Prostate gland (tissue), 2 donors: ENCODE measurements at regions not wholly inside any gene's neighbourhood (a gene's known extent, or its start where the extent isn't known, plus 50 kb on each side); places are given as distances from the start of the nearest gene placed in this dataset.
"Not testable (repeated sequence)": the region's sequence is repeated elsewhere in the genome, so short reads cannot be mapped to it uniquely, and the experiment has no call there.

ENCODE experiments used
- DNase-seq: peaks from one replicate; pipeline ENCODE4 v3.0.0-alpha.2; 2019; ENCODE audit warnings: low spot score
- H3K27ac ChIP-seq, 2 donors: fragments of 200-600 bp; sonication (generic); 2 replicates each; pipeline ENCODE4 v1.5.1; 2017 to 2019
- H3K27me3 ChIP-seq: fragments of 200-600 bp; sonication (generic); replicated peaks from 2 replicates; pipeline ENCODE4 v1.5.1; 2019; ENCODE audit not compliant: insufficient read depth
- H3K36me3 ChIP-seq, 2 donors: fragments of 200-600 bp; sonication (generic); 1 replicate in 1 of 2; 2 replicates in 1 of 2; pipeline versions ENCODE4 v1.5.1 to v1.8.1; 2017 to 2019
- H3K4me1 ChIP-seq: fragments of 200-600 bp; sonication (generic); replicated peaks from 2 replicates; pipeline ENCODE4 v1.5.1; 2019
- H3K4me3 ChIP-seq, 2 donors: fragments of 200-600 bp; sonication (generic); 2 replicates each; pipeline ENCODE4 v1.5.1; 2017 to 2019
- H3K9me3 ChIP-seq: fragments of 200-600 bp; sonication (generic); 2 replicates; pipeline ENCODE4 v1.5.1; 2017
- POLR2A ChIP-seq: fragments of 450-650 bp; IDR thresholded peaks from one replicate; pipeline ENCODE4 v1.6.1; 2016; ENCODE audit warnings: antibody characterized with exemption, mild to moderate bottlenecking
- POLR2AphosphoS5 ChIP-seq: sonication (generic); formaldehyde crosslinking; IDR thresholded peaks from one replicate; pipeline ENCODE4 v1.6.1; 2017; ENCODE audit warnings: antibody characterized with exemption
- WGBS: methylation state at CpG from one replicate; pipeline ENCODE4 v1.1.5; 2018; 5-methylcytosine and 5-hydroxymethylcytosine counted together
- intact Hi-C: fragments of 100-400 bp; cut with DNase I; formaldehyde crosslinking; loops from one replicate; pipeline ENCODE4 v1.14.2; 2022
- TF ChIP-seq, protein P1 (sequence below), 4 experiments: fragments of 200-600 bp in 2 of 4; fragments of 450-650 bp in 2 of 4; sonication (generic) in 2 of 4; IDR thresholded peaks; 1 replicate in 3 of 4; 2 replicates in 1 of 4; pipeline ENCODE4 v1.5.1; 2016 to 2019; ENCODE audit warnings: antibody characterized with exemption in 4 of 4, mild to moderate bottlenecking in 2 of 4, moderate library complexity in 2 of 4

DNA sequence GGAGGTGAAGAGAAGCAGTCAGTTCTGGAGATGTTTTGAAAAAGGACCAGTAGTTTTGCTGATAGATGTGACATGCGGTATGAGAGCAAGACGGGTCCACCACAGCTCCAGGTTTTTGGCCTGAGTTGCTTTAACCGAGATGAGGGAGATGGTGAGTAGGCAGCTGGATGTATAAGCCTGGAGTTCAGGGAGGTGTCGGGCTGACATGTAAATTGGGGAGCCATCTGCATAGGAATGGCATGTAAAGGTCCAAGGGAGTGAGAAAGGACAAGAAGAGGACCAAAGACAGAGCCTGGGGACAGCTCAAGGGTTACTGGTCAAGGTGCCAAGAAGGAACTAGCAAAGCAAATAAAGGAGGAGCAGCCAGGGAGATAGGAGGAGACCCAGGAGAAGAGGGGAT lies 503.7 kb downstream of the MATN1 start:
- intact Hi-C loops = no loop called here
- no peaks in the 10 kb centered on the region for H3K4me1 ChIP-seq
- H3K36me3 ChIP-seq = no peaks in the 10 kb centered on the region
- no peaks in the 10 kb centered on the region for H3K9me3 ChIP-seq
- no peaks in the 10 kb centered on the region for H3K27me3 ChIP-seq
- H3K27ac ChIP-seq = no peak overlapping the region
- WGBS = 74% methylated on average over 4 of the region's 4 CpGs
- TF ChIP-seq, protein P1, sequence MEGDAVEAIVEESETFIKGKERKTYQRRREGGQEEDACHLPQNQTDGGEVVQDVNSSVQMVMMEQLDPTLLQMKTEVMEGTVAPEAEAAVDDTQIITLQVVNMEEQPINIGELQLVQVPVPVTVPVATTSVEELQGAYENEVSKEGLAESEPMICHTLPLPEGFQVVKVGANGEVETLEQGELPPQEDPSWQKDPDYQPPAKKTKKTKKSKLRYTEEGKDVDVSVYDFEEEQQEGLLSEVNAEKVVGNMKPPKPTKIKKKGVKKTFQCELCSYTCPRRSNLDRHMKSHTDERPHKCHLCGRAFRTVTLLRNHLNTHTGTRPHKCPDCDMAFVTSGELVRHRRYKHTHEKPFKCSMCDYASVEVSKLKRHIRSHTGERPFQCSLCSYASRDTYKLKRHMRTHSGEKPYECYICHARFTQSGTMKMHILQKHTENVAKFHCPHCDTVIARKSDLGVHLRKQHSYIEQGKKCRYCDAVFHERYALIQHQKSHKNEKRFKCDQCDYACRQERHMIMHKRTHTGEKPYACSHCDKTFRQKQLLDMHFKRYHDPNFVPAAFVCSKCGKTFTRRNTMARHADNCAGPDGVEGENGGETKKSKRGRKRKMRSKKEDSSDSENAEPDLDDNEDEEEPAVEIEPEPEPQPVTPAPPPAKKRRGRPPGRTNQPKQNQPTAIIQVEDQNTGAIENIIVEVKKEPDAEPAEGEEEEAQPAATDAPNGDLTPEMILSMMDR (IDR thresholded peaks at IDR 0.05) = no peak
- TF ChIP-seq POLR2AphosphoS5 (no peak), POLR2A (no peak)
- no peak overlapping the region for H3K4me3 ChIP-seq
- DNase-seq = no peak

DNA sequence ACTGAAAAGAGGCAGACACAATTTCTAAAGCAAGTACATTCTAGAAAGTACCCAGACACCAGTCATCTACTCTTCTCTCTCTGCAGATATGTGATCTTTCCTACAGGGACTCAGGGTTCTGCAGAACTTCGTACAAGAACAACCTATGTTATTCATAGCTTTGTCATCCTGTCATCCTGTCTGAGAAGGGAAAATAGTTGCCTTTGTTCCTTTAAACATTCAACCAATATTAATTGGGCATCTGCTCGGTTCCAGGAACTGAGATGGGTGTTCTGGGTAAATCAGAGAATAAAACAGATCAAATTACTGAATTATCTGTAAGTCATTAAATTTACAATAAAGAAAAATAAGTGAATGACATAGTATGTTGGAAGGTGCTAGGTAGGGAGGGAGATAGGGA lies 504.9 kb downstream of the MATN1 start:
- TF ChIP-seq, protein P1 (IDR thresholded peaks at IDR 0.05) = no peak
- no peak for TF ChIP-seq POLR2AphosphoS5
- no peak for TF ChIP-seq POLR2A
- no peak for DNase-seq
- H3K4me1 ChIP-seq = no peaks in the 10 kb centered on the region
- WGBS = 13% methylated on average over 2 of the region's 2 CpGs
- no peaks in the 10 kb centered on the region for H3K36me3 ChIP-seq
- intact Hi-C loops = no loop called here
- H3K4me3 ChIP-seq = no peak overlapping the region
- no peak overlapping the region for H3K27ac ChIP-seq
- no peaks in the 10 kb centered on the region for H3K9me3 ChIP-seq
- H3K27me3 ChIP-seq = no peaks in the 10 kb centered on the region

DNA sequence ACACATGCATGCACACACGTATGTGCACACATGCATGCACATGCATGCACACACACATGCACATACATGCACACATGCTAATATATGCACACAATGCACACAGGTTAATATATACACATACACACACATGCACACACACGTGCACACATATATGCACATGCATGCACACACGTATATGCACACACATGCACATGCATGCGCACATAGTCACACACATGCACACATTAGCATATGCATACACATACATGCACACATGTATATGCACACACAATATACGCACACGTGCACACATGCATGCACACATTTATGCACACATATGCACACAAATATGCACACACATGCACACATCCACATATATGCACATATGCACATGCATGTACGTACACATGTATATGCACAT lies 506.8 kb downstream of the MATN1 start:
- 96% methylated on average over 7 of the region's 7 CpGs for WGBS
- Histone ChIP-seq H3K36me3 (no peaks in the 10 kb centered on the region), H3K4me3 (no peak overlapping the region), H3K9me3 (no peaks in the 10 kb centered on the region), H3K4me1 (no peaks in the 10 kb centered on the region), H3K27me3 (no peaks in the 10 kb centered on the region), H3K27ac (no peak overlapping the region)
- no peak for DNase-seq
- intact Hi-C loops = no loop called here
- TF ChIP-seq POLR2AphosphoS5 (no peak), POLR2A (no peak)
- TF ChIP-seq, protein P1 (IDR thresholded peaks at IDR 0.05) = no peak

GRCh38 chr1:30213936-30214335 lies 509.4 kb downstream of the MATN1 start:
- no peak for DNase-seq
- Histone ChIP-seq H3K4me1 (no peaks in the 10 kb centered on the region), H3K4me3 (no peak overlapping the region), H3K36me3 (no peaks in the 10 kb centered on the region), H3K27me3 (no peaks in the 10 kb centered on the region), H3K27ac (no peak overlapping the region), H3K9me3 (no peaks in the 10 kb centered on the region)
- TF ChIP-seq POLR2A (no peak), POLR2AphosphoS5 (no peak)
- intact Hi-C loops = no loop called here
- WGBS = 83% methylated on average over 7 of the region's 7 CpGs

- 91% methylated on average over 1 of the region's 1 CpG for WGBS
- H3K36me3 ChIP-seq, intact Hi-C loops, H3K4me3 ChIP-seq, H3K4me1 ChIP-seq, DNase-seq, H3K27ac ChIP-seq, H3K9me3 ChIP-seq, H3K27me3 ChIP-seq: not testable (repeated sequence)
These were observed 515.4 kb downstream of the MATN1 start for GRCh38 chr1:30207962-30208361.

DNA sequence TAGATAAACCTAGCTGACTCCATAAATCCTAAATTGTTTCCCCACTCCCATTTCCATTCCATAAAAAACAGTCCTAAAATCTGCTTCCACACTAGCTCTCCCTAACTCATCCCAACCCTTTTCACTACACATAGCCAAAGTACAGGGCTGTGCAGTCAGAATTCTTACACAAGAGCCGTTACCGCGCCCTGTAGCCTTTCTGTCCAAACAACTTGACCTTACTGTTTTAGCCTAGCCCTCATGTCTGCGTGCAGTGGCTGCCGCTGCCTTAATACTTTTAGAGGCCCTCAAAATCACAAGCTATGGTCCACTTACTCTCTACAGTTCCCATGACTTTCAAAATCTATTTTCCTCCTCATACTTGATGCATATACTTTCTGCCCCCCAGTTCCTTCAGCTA lies 516.8 kb downstream of the MATN1 start:
- H3K9me3 ChIP-seq, DNase-seq, H3K27ac ChIP-seq, H3K27me3 ChIP-seq, H3K4me1 ChIP-seq, H3K4me3 ChIP-seq, H3K36me3 ChIP-seq, intact Hi-C loops: not testable (repeated sequence)
- WGBS = 87% methylated on average over 5 of the region's 5 CpGs

DNA sequence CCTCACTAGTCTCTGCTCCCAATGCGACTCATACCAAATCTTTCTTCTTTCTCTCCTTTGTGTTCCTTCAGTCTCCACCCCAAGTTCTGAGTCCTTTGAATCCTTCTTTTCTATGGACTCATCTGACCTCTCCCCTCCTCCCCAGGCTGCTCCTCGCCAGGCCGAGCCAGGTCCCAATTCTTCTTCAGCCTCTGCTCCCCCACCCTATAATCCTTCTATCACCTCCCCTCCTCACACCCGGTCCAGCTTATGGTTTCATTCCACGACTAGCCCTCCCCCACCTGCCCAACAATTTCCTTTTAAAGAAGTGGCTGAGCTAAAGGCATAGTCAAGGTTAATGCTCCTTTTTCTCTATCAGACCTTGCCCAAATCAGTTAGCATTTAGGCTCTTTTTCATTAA lies 518.5 kb downstream of the MATN1 start:
- 66% methylated on average over 5 of the region's 5 CpGs for WGBS

More for the DNA sequence above, 518.5 kb downstream of the MATN1 start:
- H3K36me3 ChIP-seq, DNase-seq, H3K27ac ChIP-seq, H3K27me3 ChIP-seq, H3K9me3 ChIP-seq, H3K4me3 ChIP-seq, H3K4me1 ChIP-seq, intact Hi-C loops: not testable (repeated sequence)
